ENCODE measurements at regions not wholly inside any gene's neighbourhood (a gene's known extent, or its start where the extent isn't known, plus 50 kb on each side); places are given as distances from the start of the nearest gene placed in this dataset.

DNA sequence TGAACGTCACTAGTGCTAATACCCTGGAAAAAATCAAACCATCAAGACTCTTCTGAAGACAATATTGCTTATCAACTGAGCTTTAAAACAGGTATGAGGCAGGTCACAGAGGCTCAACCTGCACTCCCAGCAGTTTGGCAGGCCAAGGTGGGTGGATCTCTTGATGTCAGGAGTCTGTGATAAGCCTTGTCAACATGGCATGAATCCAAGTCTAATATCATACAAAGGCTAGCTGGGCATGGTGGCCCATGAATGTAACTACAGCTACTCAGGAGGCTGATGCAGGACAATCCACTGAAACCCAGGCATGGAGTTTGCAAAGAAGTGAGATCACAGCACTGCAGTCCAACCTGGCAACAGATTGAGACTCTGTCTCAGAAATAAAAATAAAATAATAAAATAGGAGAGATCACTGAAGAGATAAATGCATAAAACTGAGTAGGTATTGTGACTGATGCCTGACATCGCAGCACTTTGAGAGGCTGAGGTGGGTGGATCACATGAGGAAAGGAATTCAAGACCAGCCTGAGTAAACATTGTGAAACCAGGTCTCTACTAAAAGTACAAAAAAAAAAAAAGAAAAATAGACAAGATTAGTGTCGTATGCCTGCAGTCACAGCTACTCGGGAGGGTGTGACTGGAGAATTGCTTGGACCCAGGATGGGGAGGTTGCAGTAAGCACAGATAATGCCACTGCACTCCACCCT, 555.9 kb upstream of the TSPY4 start:
- Histone ChIP-seq H3K9ac (ENCODE audit: insufficient read depth, low read length) (no peak overlapping the region), H3K4me3 (replicated peaks in 1 of 4; ENCODE audit: control extremely low read depth in 1 of 4, insufficient read depth in 1 of 4, low read depth in 3 of 4, low read length in 4 of 4) (no peak overlapping the region), H3K27me3 (ENCODE audit: control insufficient read depth, insufficient read depth, low read length) (no peaks in the 10 kb centered on the region), H3K4me2 (ENCODE audit: extremely low read depth, insufficient read depth, low read length) (no peak overlapping the region), H3K79me2 (ENCODE audit: control insufficient read depth, insufficient read depth, low read length) (no peaks in the 10 kb centered on the region), H3K4me1 (ENCODE audit: control insufficient read depth, extremely low read depth, insufficient read depth, low read length) (no peaks in the 10 kb centered on the region), H3K9me3 (ENCODE audit: control insufficient read depth, insufficient read depth, low read depth, low read length) (no peaks in the 10 kb centered on the region), H3K27ac (ENCODE audit: insufficient read depth, low read length) (no peak overlapping the region), H3K36me3 (ENCODE audit: control insufficient read depth, insufficient read depth, low read length) (no peaks in the 10 kb centered on the region), H4K20me1 (ENCODE audit: control insufficient read depth, extremely low read depth, insufficient read depth, low read length) (no peaks in the 10 kb centered on the region), H2AFZ (ENCODE audit: low read length) (no peak overlapping the region)
- no peak for DNase-seq (ENCODE audit: low read depth in 2 of 2)
- TF ChIP-seq, protein P1, sequence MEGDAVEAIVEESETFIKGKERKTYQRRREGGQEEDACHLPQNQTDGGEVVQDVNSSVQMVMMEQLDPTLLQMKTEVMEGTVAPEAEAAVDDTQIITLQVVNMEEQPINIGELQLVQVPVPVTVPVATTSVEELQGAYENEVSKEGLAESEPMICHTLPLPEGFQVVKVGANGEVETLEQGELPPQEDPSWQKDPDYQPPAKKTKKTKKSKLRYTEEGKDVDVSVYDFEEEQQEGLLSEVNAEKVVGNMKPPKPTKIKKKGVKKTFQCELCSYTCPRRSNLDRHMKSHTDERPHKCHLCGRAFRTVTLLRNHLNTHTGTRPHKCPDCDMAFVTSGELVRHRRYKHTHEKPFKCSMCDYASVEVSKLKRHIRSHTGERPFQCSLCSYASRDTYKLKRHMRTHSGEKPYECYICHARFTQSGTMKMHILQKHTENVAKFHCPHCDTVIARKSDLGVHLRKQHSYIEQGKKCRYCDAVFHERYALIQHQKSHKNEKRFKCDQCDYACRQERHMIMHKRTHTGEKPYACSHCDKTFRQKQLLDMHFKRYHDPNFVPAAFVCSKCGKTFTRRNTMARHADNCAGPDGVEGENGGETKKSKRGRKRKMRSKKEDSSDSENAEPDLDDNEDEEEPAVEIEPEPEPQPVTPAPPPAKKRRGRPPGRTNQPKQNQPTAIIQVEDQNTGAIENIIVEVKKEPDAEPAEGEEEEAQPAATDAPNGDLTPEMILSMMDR (conservative IDR thresholded peaks at IDR 0.05 in 1 of 2, IDR thresholded peaks at IDR 0.05 in 1 of 2; ENCODE audit: low read depth in 1 of 2, low read length in 2 of 2) = no peak
- TF ChIP-seq EZH2 (IDR thresholded peaks at IDR 0.05; ENCODE audit: low read length, missing control alignments) = no peak

GRCh38 chrY:8794561-8794960, 542.7 kb upstream of the TSPY4 start:
- Histone ChIP-seq H3K4me1 (ENCODE audit: control insufficient read depth, extremely low read depth, insufficient read depth, low read length) (no peaks in the 10 kb centered on the region), H3K27ac (ENCODE audit: insufficient read depth, low read length) (no peak overlapping the region), H4K20me1 (ENCODE audit: control insufficient read depth, extremely low read depth, insufficient read depth, low read length) (no peaks in the 10 kb centered on the region), H3K9ac (ENCODE audit: insufficient read depth, low read length) (no peak overlapping the region), H3K4me2 (ENCODE audit: extremely low read depth, insufficient read depth, low read length) (no peak overlapping the region), H3K4me3 (replicated peaks in 1 of 4; ENCODE audit: control extremely low read depth in 1 of 4, insufficient read depth in 1 of 4, low read depth in 3 of 4, low read length in 4 of 4) (no peak overlapping the region), H2AFZ (ENCODE audit: low read length) (no peak overlapping the region), H3K27me3 (ENCODE audit: control insufficient read depth, insufficient read depth, low read length) (no peaks in the 10 kb centered on the region), H3K36me3 (ENCODE audit: control insufficient read depth, insufficient read depth, low read length) (no peaks in the 10 kb centered on the region), H3K79me2 (ENCODE audit: control insufficient read depth, insufficient read depth, low read length) (no peaks in the 10 kb centered on the region), H3K9me3 (ENCODE audit: control insufficient read depth, insufficient read depth, low read depth, low read length) (no peaks in the 10 kb centered on the region)
- no peak for DNase-seq (ENCODE audit: low read depth in 2 of 2)
- no peak for TF ChIP-seq EZH2 (IDR thresholded peaks at IDR 0.05; ENCODE audit: low read length, missing control alignments)
- TF ChIP-seq, protein P1 (conservative IDR thresholded peaks at IDR 0.05 in 1 of 2, IDR thresholded peaks at IDR 0.05 in 1 of 2; ENCODE audit: low read depth in 1 of 2, low read length in 2 of 2) = no peak

DNA sequence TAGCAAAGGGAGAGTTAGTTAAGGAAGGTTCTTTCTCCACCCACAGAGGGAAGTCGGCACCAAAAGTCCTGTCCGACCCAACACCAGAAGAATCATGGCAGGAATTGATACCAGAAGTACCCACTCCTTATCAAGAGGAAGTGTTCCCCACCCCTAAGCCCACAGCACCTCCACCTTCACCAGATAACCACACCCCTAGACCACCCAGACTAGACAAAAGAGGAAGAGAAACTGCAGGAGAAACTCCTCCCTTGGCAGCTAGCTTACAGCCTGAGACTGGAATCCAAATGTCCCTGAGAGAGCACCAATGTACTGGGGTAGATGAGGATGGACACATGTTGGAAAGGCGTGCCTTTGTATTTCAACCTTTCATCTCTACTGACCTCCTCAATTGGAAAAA, 532.9 kb upstream of the TSPY4 start:
- no peaks in the 10 kb centered on the region for H3K9me3 ChIP-seq (ENCODE audit: control insufficient read depth, insufficient read depth, low read depth, low read length)
- H3K4me2 ChIP-seq (ENCODE audit: extremely low read depth, insufficient read depth, low read length) = no peak overlapping the region
- H4K20me1 ChIP-seq (ENCODE audit: control insufficient read depth, extremely low read depth, insufficient read depth, low read length) = no peaks in the 10 kb centered on the region
- no peak overlapping the region for H3K9ac ChIP-seq (ENCODE audit: insufficient read depth, low read length)
- no peaks in the 10 kb centered on the region for H3K36me3 ChIP-seq (ENCODE audit: control insufficient read depth, insufficient read depth, low read length)
- no peak overlapping the region for H2AFZ ChIP-seq (ENCODE audit: low read length)
- no peaks in the 10 kb centered on the region for H3K27me3 ChIP-seq (ENCODE audit: control insufficient read depth, insufficient read depth, low read length)
- no peaks in the 10 kb centered on the region for H3K4me1 ChIP-seq (ENCODE audit: control insufficient read depth, extremely low read depth, insufficient read depth, low read length)
- no peak for DNase-seq (ENCODE audit: low read depth in 2 of 2)
- H3K79me2 ChIP-seq (ENCODE audit: control insufficient read depth, insufficient read depth, low read length) = no peaks in the 10 kb centered on the region
- H3K4me3 ChIP-seq (replicated peaks in 1 of 4; ENCODE audit: control extremely low read depth in 1 of 4, insufficient read depth in 1 of 4, low read depth in 3 of 4, low read length in 4 of 4) = no peak overlapping the region
- H3K27ac ChIP-seq (ENCODE audit: insufficient read depth, low read length) = no peak overlapping the region
- no peak for TF ChIP-seq EZH2 (IDR thresholded peaks at IDR 0.05; ENCODE audit: low read length, missing control alignments)
- TF ChIP-seq, protein P1 (conservative IDR thresholded peaks at IDR 0.05 in 1 of 2, IDR thresholded peaks at IDR 0.05 in 1 of 2; ENCODE audit: low read depth in 1 of 2, low read length in 2 of 2) = no peak
